ENCODE measurements at regions not wholly inside any gene's neighbourhood (a gene's known extent, or its start where the extent isn't known, plus 50 kb on each side); places are given as distances from the start of the nearest gene placed in this dataset.
"Not testable (repeated sequence)": the region's sequence is repeated elsewhere in the genome, so short reads cannot be mapped to it uniquely, and the experiment has no call there.

DNA sequence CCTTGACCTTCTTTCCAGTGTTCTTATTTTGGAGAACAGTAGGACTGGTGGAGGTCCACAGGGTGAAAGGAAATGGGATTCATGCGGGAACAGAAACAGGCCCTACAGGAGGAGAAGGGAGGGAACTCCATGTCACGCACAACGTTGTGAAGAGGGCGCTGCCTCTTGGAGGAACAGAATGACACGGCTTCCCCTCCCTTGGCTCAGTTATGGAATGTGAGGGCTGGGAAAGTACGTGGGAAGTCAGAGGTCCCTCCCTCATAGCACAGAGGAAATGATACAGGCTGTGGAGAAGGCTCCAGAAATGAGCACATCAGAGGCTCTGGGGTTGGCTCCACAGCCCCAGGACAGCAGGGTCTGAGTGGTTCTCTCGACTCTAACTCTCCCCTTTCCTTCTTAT is 49.9 kb upstream of the PROP1 start:
- DNase-seq (ENCODE audit: low spot score); H3K9me3 ChIP-seq (ENCODE audit: low read length); H3K9me2 ChIP-seq (ENCODE audit: insufficient read depth, low read length); H3K36me3 ChIP-seq (ENCODE audit: insufficient read depth, low read length); intact Hi-C loops (cut with micrococcal nuclease; ENCODE audit: unreplicated experiment); CTCF ChIA-PET (ENCODE audit: unreplicated experiment); H3K4me2 ChIP-seq (ENCODE audit: low read length); H3K79me2 ChIP-seq (ENCODE audit: insufficient read depth, low read depth, low read length); POLR2A ChIA-PET; H3K4me3 ChIP-seq (ENCODE audit: low read depth, low read length, poor library complexity, severe bottlenecking); H3K4me1 ChIP-seq (ENCODE audit: insufficient read depth, low read length, poor library complexity, severe bottlenecking); BruUV-seq (replicated peaks); H2AFZ ChIP-seq (ENCODE audit: low read length); H4K20me1 ChIP-seq (ENCODE audit: insufficient read depth, low read length): not testable (repeated sequence)
- peak overlapping the region; percentile 59 for H3K27ac ChIP-seq (ENCODE audit: low read depth, low read length, poor library complexity, severe bottlenecking)

Measured in OCI-LY7 (cell line).